DND-41 (cell line): ENCODE measurements at regions not wholly inside any gene's neighbourhood (a gene's known extent, or its start where the extent isn't known, plus 50 kb on each side); places are given as distances from the start of the nearest gene placed in this dataset.

Experiments used
- CTCF ChIP-seq: IDR thresholded peaks from 2 replicates; pipeline ENCODE4 v1.5.1; 2012; ENCODE audit warnings: borderline replicate concordance, low read length, moderate library complexity, mild to moderate bottlenecking; ENCODE audit not compliant: poor library complexity, severe bottlenecking; ENCODE audit errors: extremely low read depth
- EZH2 ChIP-seq: IDR thresholded peaks from 3 replicates; pipeline ENCODE4 v1.6.1; 2012; ENCODE audit warnings: borderline replicate concordance, low read depth, mild to moderate bottlenecking, moderate library complexity, low read length, inconsistent platforms; ENCODE audit not compliant: severe bottlenecking

- TF ChIP-seq CTCF (no peak), EZH2 (no peak)
Measured at GRCh38 chr15:25070353-25070963, 115.7 kb downstream of the SNRPN start.
